GM12865 (cell line): ENCODE measurements at regions not wholly inside any gene's neighbourhood (a gene's known extent, or its start where the extent isn't known, plus 50 kb on each side); places are given as distances from the start of the nearest gene placed in this dataset.
"Not testable (repeated sequence)": the region's sequence is repeated elsewhere in the genome, so short reads cannot be mapped to it uniquely, and the experiment has no call there.

Experiments used
- DNase-seq: peaks from one replicate; pipeline ENCODE4 v3.0.0; 2010; ENCODE audit warnings: low read depth
- H3K4me3 ChIP-seq: 2 replicates; pipeline ENCODE4 v1.5.1; 2011; ENCODE audit warnings: mild to moderate bottlenecking, low read depth, low read length, control low read depth
- CTCF ChIP-seq: IDR thresholded peaks from 2 replicates; pipeline ENCODE4 v1.5.1; 2011; ENCODE audit warnings: low read length, control low read depth, low read depth, inconsistent platforms; ENCODE audit not compliant: insufficient read depth; ENCODE audit errors: missing control alignments

DNA sequence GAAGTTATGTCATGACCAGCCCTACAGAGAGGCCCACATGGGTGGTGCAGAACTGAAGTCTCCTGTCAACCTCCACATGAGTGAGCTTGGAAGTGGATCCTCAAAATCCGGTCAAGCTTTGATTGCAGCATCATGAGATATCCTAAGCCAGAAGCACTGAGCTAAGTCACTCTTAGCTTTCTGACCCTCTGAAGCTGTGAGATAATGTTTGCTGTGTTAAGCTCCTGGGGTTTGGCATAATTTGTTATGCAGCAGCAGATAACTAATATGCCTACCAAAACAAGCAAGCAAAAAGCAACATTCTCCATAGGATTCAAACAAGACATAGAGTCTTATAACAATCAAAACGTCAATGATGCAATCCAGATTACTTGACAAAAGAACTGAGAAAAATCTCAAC, 87.6 kb upstream of the GRIN2B start:
- no peak for DNase-seq
- no peak overlapping the region for H3K4me3 ChIP-seq
- TF ChIP-seq CTCF, result no peak

DNA sequence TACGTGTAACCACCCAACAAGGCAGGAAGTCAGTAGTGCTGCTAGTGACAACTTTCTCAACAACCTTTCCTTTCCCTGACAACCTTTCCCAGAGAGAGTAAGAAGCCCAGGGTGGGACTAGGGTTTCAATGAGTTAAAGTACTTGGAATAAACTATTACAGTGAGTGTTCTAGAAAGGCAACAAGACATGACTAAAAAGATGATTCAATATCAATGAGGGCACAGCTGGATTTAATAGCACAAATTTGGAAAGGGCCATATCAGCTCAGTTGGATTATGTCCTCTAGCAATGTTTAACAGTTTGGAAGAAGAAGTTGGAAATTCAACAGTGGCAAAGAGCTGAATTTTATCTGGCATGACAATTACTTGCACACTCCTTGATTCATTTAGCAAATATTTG, 90.4 kb upstream of the GRIN2B start:
- TF ChIP-seq CTCF, result no peak
- no peak for DNase-seq
- H3K4me3 ChIP-seq, result no peak overlapping the region

DNA sequence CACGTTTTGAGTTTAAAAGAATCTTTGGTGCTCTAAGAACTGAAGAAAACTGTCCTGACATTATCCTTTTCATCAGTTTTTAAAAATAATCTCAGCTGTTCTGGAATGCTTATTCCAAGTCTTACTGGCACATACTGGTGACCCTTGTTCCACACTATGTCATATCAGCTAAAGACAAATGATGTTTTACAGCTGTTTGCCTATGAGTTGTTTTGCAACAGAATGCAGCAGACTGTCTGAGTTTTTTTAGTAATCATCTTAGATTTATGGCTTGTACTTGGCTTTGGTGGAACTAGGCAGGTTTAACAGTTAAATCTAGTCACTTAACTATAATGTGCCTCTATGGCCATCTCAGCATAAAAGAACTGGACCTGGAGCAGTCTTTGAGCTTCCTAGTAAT, 91.6 kb upstream of the GRIN2B start:
- H3K4me3 ChIP-seq, result no peak overlapping the region
- TF ChIP-seq CTCF, result no peak
- no peak for DNase-seq

GRCh38 chr12:14075797-14076393, 94.5 kb upstream of the GRIN2B start:
- TF ChIP-seq CTCF, result no peak
- H3K4me3 ChIP-seq, result no peak overlapping the region
- DNase-seq, result no peak

GRCh38 chr12:14076538-14076937, 95.1 kb upstream of the GRIN2B start:
- no peak for DNase-seq
- TF ChIP-seq CTCF, result no peak
- H3K4me3 ChIP-seq, result no peak overlapping the region

- TF ChIP-seq CTCF, result no peak
- no peak overlapping the region for H3K4me3 ChIP-seq
- DNase-seq, result no peak
Measured at GRCh38 chr12:14086838-14087237, 105.4 kb upstream of the GRIN2B start.

DNA sequence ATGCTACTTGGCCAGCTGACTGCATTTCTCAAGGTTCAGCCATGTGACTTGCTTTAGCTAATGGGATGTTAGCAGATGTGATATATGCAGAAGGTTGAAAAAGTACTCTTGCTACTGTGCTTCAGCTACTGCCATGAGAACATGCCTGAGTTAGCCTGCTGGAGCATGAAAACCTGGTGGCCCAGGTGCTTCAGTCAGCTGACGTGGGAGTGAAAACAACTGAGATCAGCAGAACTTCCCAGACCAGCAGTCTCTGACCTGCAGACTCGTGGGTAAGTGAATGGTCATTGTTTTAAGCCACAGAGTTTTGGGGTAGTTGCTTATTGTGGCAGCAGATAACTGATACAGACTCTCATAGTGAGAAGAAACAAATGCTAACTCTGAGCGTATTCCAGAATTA, 118.6 kb upstream of the GRIN2B start:
- TF ChIP-seq CTCF, result no peak
- no peak overlapping the region for H3K4me3 ChIP-seq
- no peak for DNase-seq

GRCh38 chr12:14101556-14101955, 120.2 kb upstream of the GRIN2B start:
- not testable (repeated sequence) for DNase-seq, H3K4me3 ChIP-seq
